ENCODE measurements at regions not wholly inside any gene's neighbourhood (a gene's known extent, or its start where the extent isn't known, plus 50 kb on each side); places are given as distances from the start of the nearest gene placed in this dataset.

- TF ChIP-seq CTCF (IDR thresholded peaks at IDR 0.05): no peak
- no peak for DNase-seq (ENCODE audit: low spot score)
- ATAC-seq (ENCODE audit: low FRiP score): no peak
Measured at GRCh38 chr1:187665483-187665882, 836.7 kb downstream of the PLA2G4A start.

GRCh38 chr1:187680823-187681222, 852.1 kb downstream of the PLA2G4A start:
- DNase-seq (ENCODE audit: low spot score) (no peak), ATAC-seq (ENCODE audit: low FRiP score) (no peak)
- no peak for TF ChIP-seq CTCF (IDR thresholded peaks at IDR 0.05)

- ATAC-seq (ENCODE audit: low FRiP score) (no peak), DNase-seq (ENCODE audit: low spot score) (no peak)
- no peak for TF ChIP-seq CTCF (IDR thresholded peaks at IDR 0.05)
Measured at GRCh38 chr1:187682112-187682511, 853.4 kb downstream of the PLA2G4A start.

GRCh38 chr1:187685333-187685732, 856.6 kb downstream of the PLA2G4A start:
- ATAC-seq (ENCODE audit: low FRiP score) (no peak), DNase-seq (ENCODE audit: low spot score) (no peak)
- TF ChIP-seq CTCF (IDR thresholded peaks at IDR 0.05): no peak

- TF ChIP-seq CTCF (IDR thresholded peaks at IDR 0.05): no peak
- no peak for ATAC-seq (ENCODE audit: low FRiP score)
- no peak for DNase-seq (ENCODE audit: low spot score)
Measured at GRCh38 chr1:187689129-187689528, 860.4 kb downstream of the PLA2G4A start.

- no peak for ATAC-seq (ENCODE audit: low FRiP score)
- TF ChIP-seq CTCF (IDR thresholded peaks at IDR 0.05): no peak
- DNase-seq (ENCODE audit: low spot score): no peak
Measured at GRCh38 chr1:187691439-187691838, 862.7 kb downstream of the PLA2G4A start.

GRCh38 chr1:187692799-187693198, 864.0 kb downstream of the PLA2G4A start:
- DNase-seq (ENCODE audit: low spot score): no peak
- no peak for ATAC-seq (ENCODE audit: low FRiP score)

More at GRCh38 chr1:187692799-187693198, 864.0 kb downstream of the PLA2G4A start:
- no peak for TF ChIP-seq CTCF (IDR thresholded peaks at IDR 0.05)

All from omental fat pad (tissue), 3 donors.